ENCODE measurements at regions not wholly inside any gene's neighbourhood (a gene's known extent, or its start where the extent isn't known, plus 50 kb on each side); places are given as distances from the start of the nearest gene placed in this dataset.
A peak's percentile ranks its signal among the peaks of the same experiment; 100 is the strongest.

DNA sequence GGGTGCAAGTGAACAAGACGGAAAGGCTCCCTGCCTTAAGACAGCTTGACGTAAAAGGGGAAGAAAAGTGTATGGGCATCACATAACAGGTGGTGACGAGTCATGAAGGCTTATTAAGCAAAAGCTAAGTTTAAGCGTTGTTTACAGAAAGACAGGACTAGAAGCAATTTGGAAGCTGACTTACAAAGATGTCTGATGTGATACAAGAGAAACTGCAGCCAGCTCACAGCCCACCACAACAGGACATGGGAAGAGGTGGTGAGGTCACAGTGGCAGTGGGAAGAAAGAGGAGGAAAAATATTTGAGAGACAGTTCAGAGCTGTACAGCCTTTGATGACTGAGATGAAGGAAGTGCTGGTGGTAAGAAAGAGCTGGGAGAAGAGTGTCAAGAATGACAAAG lies 181.6 kb downstream of the KLF12 start:
- DNase-seq (no peak), ATAC-seq (peak; percentile 37)
- Mint-ChIP-seq H3K27me3 (no peaks in the 10 kb centered on the region), H3K4me1 (peaks cover 66% of the 10 kb centered on the region), H3K27ac (peak overlapping the region; percentile 56), H3K36me3 (ENCODE audit: low read depth) (peaks cover 6% of the 10 kb centered on the region), H3K4me3 (no peak overlapping the region), H3K9me3 (ENCODE audit: low read depth) (no peaks in the 10 kb centered on the region)
- CTCF ChIA-PET = interaction anchor here (0.5 to 1.0 kb wide), 3 partner anchors 37 to 162 kb away, joined by 3 read pairs; no protein-coding TSS in a partner anchor
- intact Hi-C loops (cut with DNase I, micrococcal nuclease) = no loop called here
- POLR2A ChIA-PET = interaction anchor here (0.6 kb wide), 2 partner anchors 117 to 180 kb away, joined by 3 to 4 read pairs; no protein-coding TSS in a partner anchor

DNA sequence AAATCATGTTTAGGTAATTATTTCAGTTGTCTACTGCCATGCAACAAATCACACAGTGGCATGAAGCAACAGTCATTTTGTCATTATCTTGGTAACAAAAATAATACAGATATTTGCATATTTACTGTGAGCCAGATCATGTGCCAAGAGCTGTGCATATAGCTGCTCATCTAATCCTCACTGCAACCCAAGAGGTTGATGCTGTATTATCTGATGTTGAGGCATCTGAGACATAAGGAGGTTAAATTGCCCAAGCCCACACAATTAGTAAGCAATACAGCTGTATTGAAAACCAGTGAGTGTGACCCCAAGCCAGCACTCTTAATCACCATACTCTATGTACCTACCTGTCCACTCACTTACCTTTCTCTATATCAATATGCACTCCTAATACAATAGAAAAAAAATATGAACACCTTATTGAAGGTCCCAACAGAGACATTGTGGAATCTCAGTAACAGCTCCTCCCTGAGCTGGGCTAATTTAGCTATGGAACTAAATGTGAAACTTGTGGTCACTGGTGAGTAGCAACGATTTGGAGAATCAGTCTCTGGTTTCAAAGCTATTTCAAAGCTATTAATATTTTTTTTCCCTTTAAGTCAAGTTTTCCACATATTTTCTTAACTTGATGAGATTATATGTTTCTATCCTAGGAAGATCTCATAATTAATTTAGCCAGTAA lies 185.2 kb downstream of the KLF12 start:
- intact Hi-C loops (cut with DNase I, micrococcal nuclease) = no loop called here
- Mint-ChIP-seq H3K27me3 (no peaks in the 10 kb centered on the region), H3K36me3 (ENCODE audit: low read depth) (peaks cover 5% of the 10 kb centered on the region), H3K9me3 (ENCODE audit: low read depth) (no peaks in the 10 kb centered on the region), H3K4me1 (peaks cover 78% of the 10 kb centered on the region), H3K4me3 (no peak overlapping the region), H3K27ac (peak overlapping the region; percentile 11)
- ChIA-PET POLR2A (no interaction called here), CTCF (interaction anchor here (0.6 to 1.2 kb wide), 3 partner anchors 35 to 481 kb away, joined by 3 to 4 read pairs (median 3); no protein-coding TSS in a partner anchor)
- DNase-seq = no peak
- peak; percentile 45 for ATAC-seq

DNA sequence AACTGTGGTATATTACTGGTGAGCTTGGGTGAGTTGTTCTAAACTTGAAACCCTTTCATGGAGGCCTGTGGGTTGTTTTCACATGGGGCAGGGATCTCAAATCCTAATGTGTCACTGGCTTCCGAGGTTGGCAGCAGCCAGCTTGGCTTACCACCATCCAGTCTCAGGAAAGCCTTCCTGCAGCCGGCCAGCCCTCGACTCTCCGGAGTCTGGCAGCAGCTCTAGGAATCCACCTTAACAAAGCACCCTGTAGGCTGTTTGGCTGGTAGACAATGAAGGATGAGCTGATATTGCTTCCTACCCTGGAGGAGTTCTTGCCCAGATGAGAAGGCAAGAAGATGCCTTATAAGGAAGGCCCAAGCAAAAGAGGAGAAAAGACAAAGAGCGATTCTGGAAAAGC lies 188.3 kb downstream of the KLF12 start:
- Mint-ChIP-seq H3K36me3 (ENCODE audit: low read depth) (peaks cover 14% of the 10 kb centered on the region), H3K27me3 (no peaks in the 10 kb centered on the region), H3K9me3 (ENCODE audit: low read depth) (no peaks in the 10 kb centered on the region), H3K4me3 (no peak overlapping the region), H3K4me1 (peaks cover 80% of the 10 kb centered on the region), H3K27ac (peak overlapping the region; percentile 33)
- ChIA-PET POLR2A (no interaction called here), CTCF (interaction anchor here (0.5 to 1.2 kb wide), 3 partner anchors 15 to 90 kb away, joined by 3 read pairs; no protein-coding TSS in a partner anchor)
- intact Hi-C loops (cut with DNase I, micrococcal nuclease) = no loop called here
- ATAC-seq (no peak), DNase-seq (no peak)

DNA sequence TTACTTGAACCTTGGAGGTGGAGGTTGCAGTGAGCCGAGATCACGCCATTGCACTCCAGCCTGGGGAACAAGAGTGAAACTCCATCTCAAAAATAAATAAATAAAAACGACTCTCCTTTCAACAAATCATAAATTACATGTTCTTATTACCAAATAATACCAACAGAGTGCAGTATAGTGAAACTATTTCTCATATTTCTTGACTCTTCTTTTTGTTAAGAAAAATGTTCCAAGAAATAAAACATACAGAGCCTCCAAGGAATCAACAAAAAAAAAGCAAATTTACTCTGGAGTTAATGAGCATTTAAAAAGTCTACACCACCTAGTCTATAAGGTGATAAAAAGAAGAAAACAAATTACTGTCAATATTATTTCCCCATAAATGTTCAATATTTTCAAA lies 188.8 kb downstream of the KLF12 start:
- Mint-ChIP-seq H3K4me3 (no peak overlapping the region), H3K9me3 (ENCODE audit: low read depth) (no peaks in the 10 kb centered on the region), H3K4me1 (peaks cover 81% of the 10 kb centered on the region), H3K36me3 (ENCODE audit: low read depth) (peaks cover 14% of the 10 kb centered on the region), H3K27me3 (no peaks in the 10 kb centered on the region), H3K27ac (no peak overlapping the region)
- POLR2A ChIA-PET = no interaction called here
- DNase-seq = no peak
- no peak for ATAC-seq
- CTCF ChIA-PET = interaction anchor here (0.5 kb wide), 1 partner anchor 89 kb away, joined by 3 read pairs; no protein-coding TSS in a partner anchor
- intact Hi-C loops (cut with DNase I, micrococcal nuclease) = no loop called here

DNA sequence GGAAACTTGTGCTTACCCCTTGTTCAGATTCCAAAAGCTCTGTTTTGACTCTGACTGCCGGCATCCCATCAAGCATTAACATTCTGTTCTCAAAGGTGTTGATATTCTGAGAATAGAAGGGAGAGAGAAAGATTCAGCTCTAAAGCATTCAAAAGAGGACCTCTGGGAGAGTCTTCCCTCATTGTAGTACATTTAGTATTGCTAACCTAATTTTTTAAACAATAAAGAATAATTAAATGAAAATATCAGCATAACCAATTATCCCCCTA lies 190.3 kb downstream of the KLF12 start:
- intact Hi-C loops (cut with DNase I, micrococcal nuclease) = loop anchor here (1.0 to 5.0 kb wide), 7 partner anchors 10 to 343 kb away; partner anchors contain the start of gene KLF12 (in 1 of the 2)
- ChIA-PET POLR2A (no interaction called here), CTCF (interaction anchor here (0.7 kb wide), 1 partner anchor 234 kb away, joined by 3 read pairs; no protein-coding TSS in a partner anchor)
- Mint-ChIP-seq H3K27ac (peak overlapping the region; percentile 92), H3K4me1 (peaks cover 83% of the 10 kb centered on the region), H3K9me3 (ENCODE audit: low read depth) (no peaks in the 10 kb centered on the region), H3K4me3 (peak overlapping the region; percentile 50), H3K27me3 (no peaks in the 10 kb centered on the region), H3K36me3 (ENCODE audit: low read depth) (peaks cover 14% of the 10 kb centered on the region)
- DNase-seq (no peak), ATAC-seq (no peak)

DNA sequence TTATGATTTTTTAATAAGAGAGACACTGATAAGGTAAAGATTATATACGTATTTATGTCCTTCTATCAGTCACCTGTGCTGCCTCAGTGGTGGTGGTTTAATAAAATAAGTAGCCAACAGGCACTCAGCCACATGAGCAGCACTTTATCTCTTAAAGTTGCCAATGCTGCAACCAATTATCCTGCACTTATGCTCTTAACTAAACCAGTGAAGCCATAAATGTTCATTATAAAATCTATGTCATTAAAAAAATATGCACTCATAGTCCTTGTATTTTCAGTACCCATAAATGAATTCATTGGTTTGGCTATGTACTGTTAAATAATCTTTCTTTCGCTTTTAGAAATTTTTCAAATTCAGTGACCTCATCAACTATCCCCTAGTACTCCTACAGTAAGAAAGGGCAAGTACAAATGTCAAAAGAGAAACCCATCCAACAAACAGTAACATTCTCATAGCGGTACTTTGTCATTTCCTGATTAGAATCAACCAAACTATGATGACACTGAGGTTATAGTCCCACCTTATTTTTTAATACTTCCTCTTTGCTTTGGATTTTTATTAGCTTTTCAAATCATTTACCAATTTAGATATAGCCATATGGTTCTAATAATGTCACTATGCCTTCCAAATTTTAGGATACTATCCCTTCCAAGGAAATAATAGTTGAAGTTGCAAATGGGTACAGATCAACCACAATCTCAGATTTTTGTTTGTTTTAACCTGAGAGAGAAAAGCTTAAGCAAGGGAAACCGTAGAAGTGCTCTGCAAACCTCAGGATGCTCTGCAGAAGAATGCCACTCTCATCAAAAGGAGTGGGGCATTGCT lies 190.9 kb downstream of the KLF12 start:
- DNase-seq (no peak), ATAC-seq (peak; percentile 88)
- CTCF ChIA-PET = interaction anchor here (0.7 to 1.5 kb wide), 2 partner anchors 235 to 344 kb away, joined by 3 read pairs; no protein-coding TSS in a partner anchor
- peak overlapping the region; percentile 92 for H3K27ac Mint-ChIP-seq
- no peaks in the 10 kb centered on the region for H3K27me3 Mint-ChIP-seq
- peaks cover 83% of the 10 kb centered on the region for H3K4me1 Mint-ChIP-seq
- H3K36me3 Mint-ChIP-seq (ENCODE audit: low read depth) = peaks cover 14% of the 10 kb centered on the region
- intact Hi-C loops (cut with DNase I, micrococcal nuclease) = loop anchor here (1.0 to 5.0 kb wide), 6 partner anchors 9 to 344 kb away; partner anchors contain the start of gene KLF12 (in 1 of the 2)
- no peaks in the 10 kb centered on the region for H3K9me3 Mint-ChIP-seq (ENCODE audit: low read depth)
- H3K4me3 Mint-ChIP-seq = peak overlapping the region; percentile 50
- POLR2A ChIA-PET = no interaction called here

DNA sequence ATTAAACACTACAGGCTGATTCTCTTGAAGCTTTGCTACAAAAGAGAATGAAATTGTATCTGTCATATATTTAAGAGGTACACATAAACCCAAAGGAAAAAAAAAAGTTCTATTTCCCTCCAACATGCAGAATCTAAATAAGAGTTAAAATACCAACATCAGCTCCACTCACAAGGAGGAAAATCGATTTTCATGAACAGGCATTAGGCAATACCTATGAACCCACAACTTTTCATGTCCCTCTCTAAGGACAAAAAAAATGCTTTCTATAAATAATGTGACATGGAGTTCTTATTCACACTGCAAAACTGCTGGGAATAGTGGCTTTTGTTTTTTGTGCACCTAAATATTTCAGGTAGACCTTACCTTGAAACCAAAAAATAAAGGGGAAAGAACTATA lies 192.5 kb downstream of the KLF12 start:
- H3K4me1 Mint-ChIP-seq = peaks cover 77% of the 10 kb centered on the region
- no peak for DNase-seq
- H3K9me3 Mint-ChIP-seq (ENCODE audit: low read depth) = no peaks in the 10 kb centered on the region
- H3K4me3 Mint-ChIP-seq = no peak overlapping the region
- H3K27ac Mint-ChIP-seq = no peak overlapping the region
- intact Hi-C loops (cut with DNase I, micrococcal nuclease) = loop anchor here (2.0 to 5.0 kb wide), 4 partner anchors 104 to 346 kb away; partner anchors contain the start of gene KLF12 (in 1 of the 2)
- ChIA-PET CTCF (interaction anchor here (1.5 kb wide), 1 partner anchor 345 kb away, joined by 3 read pairs; no protein-coding TSS in a partner anchor), POLR2A (no interaction called here)
- H3K36me3 Mint-ChIP-seq (ENCODE audit: low read depth) = peaks cover 17% of the 10 kb centered on the region
- no peaks in the 10 kb centered on the region for H3K27me3 Mint-ChIP-seq
- ATAC-seq = no peak

DNA sequence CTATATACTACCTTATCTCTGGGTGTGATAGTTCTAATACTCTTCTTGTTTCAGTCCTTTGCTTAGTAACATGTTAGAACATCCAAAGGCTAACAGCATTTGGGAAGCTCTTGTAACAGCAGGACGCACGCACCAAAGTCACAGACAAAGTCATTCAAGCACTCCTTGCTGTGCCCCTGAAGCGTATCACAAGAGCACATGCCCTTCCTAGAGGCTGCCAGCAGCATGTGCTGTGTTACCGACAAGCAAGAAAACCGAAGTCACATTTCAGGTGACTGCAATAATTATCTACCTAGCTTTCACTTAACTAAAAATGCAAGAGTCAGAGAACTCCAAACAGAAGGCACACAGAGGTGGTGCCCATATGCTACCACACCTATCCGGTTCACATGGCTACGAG lies 194.1 kb downstream of the KLF12 start:
- no peak for DNase-seq
- ChIA-PET POLR2A (no interaction called here), CTCF (interaction anchor here (0.8 to 1.6 kb wide), 3 partner anchors 45 to 91 kb away, joined by 3 to 4 read pairs (median 3); no protein-coding TSS in a partner anchor)
- H3K4me1 Mint-ChIP-seq = peaks cover 69% of the 10 kb centered on the region
- peaks cover 21% of the 10 kb centered on the region for H3K36me3 Mint-ChIP-seq (ENCODE audit: low read depth)
- no peaks in the 10 kb centered on the region for H3K9me3 Mint-ChIP-seq (ENCODE audit: low read depth)
- ATAC-seq = no peak
- no peaks in the 10 kb centered on the region for H3K27me3 Mint-ChIP-seq
- no peak overlapping the region for H3K4me3 Mint-ChIP-seq
- intact Hi-C loops (cut with DNase I, micrococcal nuclease) = loop anchor here (5.0 kb wide), 2 partner anchors 103 to 347 kb away; no protein-coding TSS in a partner anchor
- peak overlapping the region; percentile 1 for H3K27ac Mint-ChIP-seq

DNA sequence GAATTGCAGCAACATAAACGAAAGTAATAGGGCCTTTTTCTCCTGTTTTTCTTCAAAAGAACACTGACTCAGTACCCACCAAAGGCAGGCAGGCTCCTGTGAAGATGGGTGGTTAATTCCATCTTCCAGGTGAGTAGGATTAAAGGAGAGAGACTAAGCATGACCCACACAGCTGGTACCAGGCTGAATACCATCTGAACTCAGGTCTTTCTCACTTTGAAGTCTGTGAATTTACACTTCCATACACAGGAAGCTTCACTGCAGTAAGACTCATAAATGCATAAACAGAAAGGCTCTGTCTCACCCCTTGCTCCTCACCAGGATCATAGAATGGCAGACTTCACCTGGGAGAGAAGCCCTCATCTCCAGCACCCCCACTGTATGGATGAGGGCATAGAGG lies 194.6 kb downstream of the KLF12 start:
- Mint-ChIP-seq H3K4me3 (no peak overlapping the region), H3K9me3 (ENCODE audit: low read depth) (no peaks in the 10 kb centered on the region), H3K27me3 (no peaks in the 10 kb centered on the region), H3K36me3 (ENCODE audit: low read depth) (peaks cover 21% of the 10 kb centered on the region), H3K4me1 (peaks cover 66% of the 10 kb centered on the region), H3K27ac (no peak overlapping the region)
- ChIA-PET POLR2A (no interaction called here), CTCF (interaction anchor here (0.9 to 1.6 kb wide), 2 partner anchors 64 to 91 kb away, joined by 3 to 4 read pairs; no protein-coding TSS in a partner anchor)
- intact Hi-C loops (cut with DNase I, micrococcal nuclease) = loop anchor here (5.0 kb wide), 2 partner anchors 102 to 348 kb away; no protein-coding TSS in a partner anchor
- ATAC-seq (peak; percentile 35), DNase-seq (no peak)

DNA sequence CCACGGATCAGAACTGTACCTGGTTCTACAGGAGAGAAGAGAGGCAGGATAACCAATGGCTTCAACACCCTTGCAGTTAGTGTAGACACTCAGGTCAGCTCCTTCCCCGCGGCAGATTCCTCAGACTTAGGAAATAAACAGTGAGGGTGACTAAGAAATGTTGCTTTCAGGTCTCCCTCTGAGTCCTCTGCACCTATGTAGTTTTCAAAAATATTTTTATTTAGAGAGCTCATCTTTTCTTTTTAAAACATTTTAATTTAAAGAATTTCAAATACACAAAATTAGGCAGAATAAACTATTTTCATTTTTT lies 195.2 kb downstream of the KLF12 start:
- intact Hi-C loops (cut with DNase I, micrococcal nuclease) = no loop called here
- peaks cover 23% of the 10 kb centered on the region for H3K36me3 Mint-ChIP-seq (ENCODE audit: low read depth)
- CTCF ChIA-PET = interaction anchor here (0.7 to 1.6 kb wide), 3 partner anchors 47 to 193 kb away, joined by 3 to 4 read pairs (median 4); no protein-coding TSS in a partner anchor
- H3K4me3 Mint-ChIP-seq = no peak overlapping the region
- no peaks in the 10 kb centered on the region for H3K27me3 Mint-ChIP-seq
- POLR2A ChIA-PET = no interaction called here
- H3K9me3 Mint-ChIP-seq (ENCODE audit: low read depth) = no peaks in the 10 kb centered on the region
- no peak overlapping the region for H3K27ac Mint-ChIP-seq
- H3K4me1 Mint-ChIP-seq = peaks cover 67% of the 10 kb centered on the region
- DNase-seq = no peak
- ATAC-seq = no peak

DNA sequence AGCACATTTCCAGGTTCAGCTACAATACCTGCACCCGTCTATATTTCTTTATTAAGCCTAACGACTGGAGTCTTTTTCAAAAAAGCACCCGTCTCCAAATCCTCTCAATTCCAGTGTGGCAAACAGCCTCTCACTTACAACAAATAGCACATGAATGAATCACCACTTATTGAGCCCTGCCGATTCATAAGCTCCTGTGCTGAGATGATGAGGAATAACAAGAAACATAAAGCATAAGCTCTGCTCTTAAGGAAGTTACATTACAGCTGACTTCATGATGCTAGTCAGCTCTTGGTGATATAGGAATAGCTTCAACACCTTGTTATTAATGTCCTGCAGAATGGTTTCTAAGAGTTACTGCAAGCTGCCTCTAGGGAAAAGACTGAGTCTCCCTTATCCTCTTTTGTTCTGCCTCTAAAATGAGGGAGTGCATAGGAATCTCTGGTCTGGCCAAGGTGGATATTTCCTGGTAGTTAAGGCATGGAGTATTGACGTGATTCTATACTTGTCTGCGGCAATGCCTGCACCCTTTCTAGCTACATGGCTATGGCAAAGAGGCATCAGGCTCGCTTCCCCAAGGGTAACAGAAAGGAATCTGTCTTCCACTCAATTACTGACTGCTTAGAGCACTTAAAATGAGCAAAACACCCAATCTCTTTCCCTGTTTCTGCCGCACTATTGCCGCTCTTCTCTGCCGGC lies 195.7 kb downstream of the KLF12 start:
- no peaks in the 10 kb centered on the region for H3K9me3 Mint-ChIP-seq (ENCODE audit: low read depth)
- CTCF ChIA-PET = interaction anchor here (0.7 to 2.1 kb wide), 4 partner anchors 10 to 193 kb away, joined by 3 to 8 read pairs (median 4); no protein-coding TSS in a partner anchor
- no peak overlapping the region for H3K4me3 Mint-ChIP-seq
- peaks cover 67% of the 10 kb centered on the region for H3K4me1 Mint-ChIP-seq
- POLR2A ChIA-PET = no interaction called here
- no peak for DNase-seq
- no peak overlapping the region for H3K27ac Mint-ChIP-seq
- intact Hi-C loops (cut with DNase I, micrococcal nuclease) = no loop called here
- no peaks in the 10 kb centered on the region for H3K27me3 Mint-ChIP-seq
- peak; percentile 37 for ATAC-seq
- H3K36me3 Mint-ChIP-seq (ENCODE audit: low read depth) = peaks cover 24% of the 10 kb centered on the region
